Mesenchymal stem cell (in vitro differentiated cells and primary cell): ENCODE measurements at regions not wholly inside any gene's neighbourhood (a gene's known extent, or its start where the extent isn't known, plus 50 kb on each side); places are given as distances from the start of the nearest gene placed in this dataset.

Source experiments
- DNase-seq: peaks from one replicate; pipeline ENCODE4 v3.0.0-alpha.2; 2013
- H2AFZ ChIP-seq: one replicate; pipeline ENCODE4 v1.6.1; 2013; ENCODE audit warnings: low read depth, mild to moderate bottlenecking, control low read depth, inconsistent platforms, low read length, moderate library complexity
- H2AK5ac ChIP-seq: 2 replicates; pipeline ENCODE4 v1.6.1; 2013; ENCODE audit warnings: low read length, moderate library complexity, mild to moderate bottlenecking, inconsistent platforms; ENCODE audit not compliant: severe bottlenecking
- H2BK120ac ChIP-seq: one replicate; pipeline ENCODE4 v1.6.1; 2013; ENCODE audit warnings: low read depth, mild to moderate bottlenecking, inconsistent platforms, low read length, moderate library complexity
- H2BK12ac ChIP-seq, 2 experiments: one replicate each; pipeline ENCODE4 v1.6.1; 2013; ENCODE audit warnings: inconsistent platforms in 2 of 2, low read length in 2 of 2, mild to moderate bottlenecking in 2 of 2, moderate library complexity in 2 of 2, control low read depth in 1 of 2
- H2BK15ac ChIP-seq: one replicate; pipeline ENCODE4 v1.6.1; 2013; ENCODE audit warnings: mild to moderate bottlenecking, low read depth, inconsistent platforms; ENCODE audit not compliant: poor library complexity, severe bottlenecking
- H2BK5ac ChIP-seq: 2 replicates; pipeline ENCODE4 v1.6.1; 2013; ENCODE audit warnings: low read depth, mild to moderate bottlenecking, low read length, control low read depth, inconsistent platforms; ENCODE audit not compliant: poor library complexity, severe bottlenecking
- H3K14ac ChIP-seq, 2 experiments: one replicate each; pipeline ENCODE4 v1.6.1; 2013; ENCODE audit warnings: inconsistent platforms in 2 of 2, low read length in 2 of 2, control low read depth in 1 of 2, mild to moderate bottlenecking in 1 of 2, moderate library complexity in 1 of 2
- H3K18ac ChIP-seq, 2 experiments: one replicate each; pipeline ENCODE4 v1.6.1; 2013; ENCODE audit warnings: inconsistent platforms in 2 of 2, low read length in 2 of 2, control low read depth in 1 of 2, low read depth in 1 of 2, mild to moderate bottlenecking in 1 of 2
- H3K23ac ChIP-seq, 2 experiments: one replicate each; pipeline ENCODE4 v1.6.1; 2013; ENCODE audit warnings: inconsistent platforms in 2 of 2, low read length in 2 of 2, mild to moderate bottlenecking in 2 of 2, moderate library complexity in 2 of 2, control low read depth in 1 of 2
- H3K27ac ChIP-seq: 2 replicates; pipeline ENCODE4 v1.5.1; 2013; ENCODE audit warnings: mild to moderate bottlenecking, moderate library complexity, low read length, control low read depth, inconsistent platforms; ENCODE audit not compliant: poor library complexity, severe bottlenecking
- H3K27me3 ChIP-seq, 2 experiments: 2 replicates each; pipeline versions ENCODE4 v1.6.1 to v1.7.0; 2013; ENCODE audit warnings: low read length in 2 of 2, mild to moderate bottlenecking in 2 of 2, moderate library complexity in 2 of 2, control low read depth in 1 of 2, inconsistent platforms in 1 of 2; ENCODE audit not compliant: control insufficient read depth in 1 of 2, insufficient read depth in 1 of 2
- H3K36me3 ChIP-seq, 2 experiments: 2 replicates each; pipeline versions ENCODE4 v1.6.1 to v1.7.0; 2013; ENCODE audit warnings: low read length in 2 of 2, control low read depth in 1 of 2, inconsistent platforms in 1 of 2, low read depth in 1 of 2, mild to moderate bottlenecking in 1 of 2; ENCODE audit not compliant: insufficient read depth in 2 of 2, control insufficient read depth in 1 of 2
- H3K4ac ChIP-seq, 2 experiments: one replicate each; pipeline ENCODE4 v1.6.1; 2013; ENCODE audit warnings: inconsistent platforms in 2 of 2, low read length in 2 of 2, mild to moderate bottlenecking in 2 of 2, moderate library complexity in 2 of 2, control low read depth in 1 of 2, low read depth in 1 of 2
- H3K4me1 ChIP-seq: 2 replicates; pipeline ENCODE4 v1.6.1; 2013; ENCODE audit warnings: low read depth, low read length, control low read depth; ENCODE audit not compliant: control insufficient read depth, insufficient read depth
- H3K4me2 ChIP-seq: 2 replicates; pipeline ENCODE4 v1.6.1; 2013; ENCODE audit warnings: low read length, mild to moderate bottlenecking, inconsistent platforms; ENCODE audit not compliant: poor library complexity, severe bottlenecking
- H3K4me3 ChIP-seq, 2 experiments: 2 replicates each; pipeline versions ENCODE4 v1.5.1 to v1.7.0; 2013; ENCODE audit warnings: low read length in 2 of 2, mild to moderate bottlenecking in 2 of 2, control low read depth in 1 of 2, low read depth in 1 of 2; ENCODE audit not compliant: insufficient read depth in 1 of 2
- H3K79me1 ChIP-seq: replicated peaks from 2 replicates; pipeline ENCODE4 v1.6.1; 2013; ENCODE audit warnings: mild to moderate bottlenecking, control low read depth, low read length, inconsistent platforms; ENCODE audit not compliant: poor library complexity, severe bottlenecking
- H3K9ac ChIP-seq: 2 replicates; pipeline ENCODE4 v1.7.0; 2013; ENCODE audit warnings: mild to moderate bottlenecking, low read length, moderate library complexity
- H3K9me3 ChIP-seq: 2 replicates; pipeline ENCODE4 v1.7.0; 2013; ENCODE audit warnings: mild to moderate bottlenecking, low read length; ENCODE audit not compliant: control insufficient read depth
- H4K8ac ChIP-seq: one replicate; pipeline ENCODE4 v1.6.1; 2013; ENCODE audit warnings: inconsistent platforms, mild to moderate bottlenecking, low read length, moderate library complexity
- H4K91ac ChIP-seq: one replicate; pipeline ENCODE4 v1.6.1; 2013; ENCODE audit warnings: mild to moderate bottlenecking, low read length, inconsistent platforms
- WGBS: methylation state at CpG from one replicate; pipeline ENCODE4 v1.1.7; 2013; ENCODE audit warnings: mixed read lengths; 5-methylcytosine and 5-hydroxymethylcytosine counted together

GRCh38 chr12:128055567-128055966, 211.4 kb upstream of the TMEM132C start:
- H3K27me3 ChIP-seq = peaks cover 0 to 5% of the 10 kb centered on the region in 2 experiments
- H3K9me3 ChIP-seq = no peaks in the 10 kb centered on the region
- H2AK5ac ChIP-seq = no peak overlapping the region
- H3K23ac ChIP-seq = no peak overlapping the region
- no peak overlapping the region for H4K8ac ChIP-seq
- H2AFZ ChIP-seq = no peak overlapping the region
- 73% methylated on average over 4 of the region's 6 CpGs for WGBS
- no peak overlapping the region for H2BK120ac ChIP-seq
- DNase-seq = no peak
- no peak overlapping the region for H2BK15ac ChIP-seq
- no peak overlapping the region for H2BK5ac ChIP-seq
- no peak overlapping the region for H3K27ac ChIP-seq
- H3K36me3 ChIP-seq = no peaks in the 10 kb centered on the region
- no peak overlapping the region for H3K4me3 ChIP-seq
- no peak overlapping the region for H3K4me2 ChIP-seq
- H4K91ac ChIP-seq = no peak overlapping the region
- H3K4ac ChIP-seq = no peak overlapping the region
- no peak overlapping the region for H3K18ac ChIP-seq
- no peak overlapping the region for H2BK12ac ChIP-seq
- H3K14ac ChIP-seq = no peak overlapping the region
- no peak overlapping the region for H3K9ac ChIP-seq
- H3K4me1 ChIP-seq = no peaks in the 10 kb centered on the region
- no peaks in the 10 kb centered on the region for H3K79me1 ChIP-seq

GRCh38 chr12:128056136-128056801, 210.7 kb upstream of the TMEM132C start:
- H3K23ac ChIP-seq = no peak overlapping the region
- no peaks in the 10 kb centered on the region for H3K4me1 ChIP-seq
- 53% methylated on average over 10 of the region's 10 CpGs for WGBS
- H3K27ac ChIP-seq = no peak overlapping the region
- H2AFZ ChIP-seq = no peak overlapping the region
- H3K4me2 ChIP-seq = no peak overlapping the region
- no peak overlapping the region for H3K4me3 ChIP-seq
- H3K9ac ChIP-seq = no peak overlapping the region
- peaks cover 0 to 5% of the 10 kb centered on the region in 2 experiments for H3K27me3 ChIP-seq
- H3K14ac ChIP-seq = no peak overlapping the region
- no peak overlapping the region for H2BK15ac ChIP-seq
- H2BK5ac ChIP-seq = no peak overlapping the region
- no peak overlapping the region for H4K91ac ChIP-seq
- H3K36me3 ChIP-seq = no peaks in the 10 kb centered on the region
- DNase-seq = no peak
- no peak overlapping the region for H2BK12ac ChIP-seq
- no peak overlapping the region for H4K8ac ChIP-seq
- no peaks in the 10 kb centered on the region for H3K9me3 ChIP-seq
- no peak overlapping the region for H2AK5ac ChIP-seq
- no peak overlapping the region for H2BK120ac ChIP-seq
- H3K79me1 ChIP-seq = no peaks in the 10 kb centered on the region
- H3K4ac ChIP-seq = no peak overlapping the region
- H3K18ac ChIP-seq = no peak overlapping the region

GRCh38 chr12:128057586-128057985, 209.4 kb upstream of the TMEM132C start:
- WGBS = 88% methylated on average over 7 of the region's 9 CpGs
- no peak overlapping the region for H3K27ac ChIP-seq

GRCh38 chr12:128059621-128060370, 207.2 kb upstream of the TMEM132C start:
- no peak overlapping the region for H3K27ac ChIP-seq
- no peak overlapping the region for H4K8ac ChIP-seq
- no peak overlapping the region for H2AK5ac ChIP-seq
- peaks cover 0 to 2% of the 10 kb centered on the region in 2 experiments for H3K27me3 ChIP-seq
- H2BK5ac ChIP-seq = no peak overlapping the region
- 86% methylated on average over 17 of the region's 18 CpGs for WGBS
- H3K9me3 ChIP-seq = no peaks in the 10 kb centered on the region
- no peak overlapping the region for H2BK12ac ChIP-seq
- H3K4ac ChIP-seq = no peak overlapping the region
- no peak overlapping the region for H4K91ac ChIP-seq
- H3K36me3 ChIP-seq = no peaks in the 10 kb centered on the region
- no peak overlapping the region for H3K14ac ChIP-seq
- H3K18ac ChIP-seq = no peak overlapping the region
- H2BK15ac ChIP-seq = no peak overlapping the region
- no peaks in the 10 kb centered on the region for H3K4me1 ChIP-seq
- no peak overlapping the region for H3K4me3 ChIP-seq
- no peak overlapping the region for H3K23ac ChIP-seq
- H3K9ac ChIP-seq = no peak overlapping the region
- DNase-seq = no peak
- H2AFZ ChIP-seq = no peak overlapping the region
- no peaks in the 10 kb centered on the region for H3K79me1 ChIP-seq
- H3K4me2 ChIP-seq = no peak overlapping the region
- no peak overlapping the region for H2BK120ac ChIP-seq

More at GRCh38 chr12:128057586-128057985, 209.4 kb upstream of the TMEM132C start:
- Histone ChIP-seq H3K4me2 (no peak overlapping the region), H3K9me3 (no peaks in the 10 kb centered on the region), H3K18ac (no peak overlapping the region), H4K91ac (no peak overlapping the region), H3K23ac (no peak overlapping the region), H2AFZ (no peak overlapping the region), H3K4me1 (no peaks in the 10 kb centered on the region), H2BK120ac (no peak overlapping the region), H3K36me3 (no peaks in the 10 kb centered on the region), H3K9ac (no peak overlapping the region), H2BK5ac (no peak overlapping the region), H4K8ac (no peak overlapping the region), H2AK5ac (no peak overlapping the region), H3K27me3 (peaks cover 0 to 7% of the 10 kb centered on the region in 2 experiments), H2BK15ac (no peak overlapping the region), H3K79me1 (no peaks in the 10 kb centered on the region), H2BK12ac (no peak overlapping the region), H3K4ac (no peak overlapping the region), H3K14ac (no peak overlapping the region), H3K4me3 (no peak overlapping the region)
- no peak for DNase-seq
